Uterus (tissue), 2 donors: ENCODE measurements at regions not wholly inside any gene's neighbourhood (a gene's known extent, or its start where the extent isn't known, plus 50 kb on each side); places are given as distances from the start of the nearest gene placed in this dataset.
"Not testable (repeated sequence)": the region's sequence is repeated elsewhere in the genome, so short reads cannot be mapped to it uniquely, and the experiment has no call there.

Experiments used
- POLR2A ChIP-seq, 2 donors: fragments of 450-650 bp; IDR thresholded peaks; one replicate each; pipeline ENCODE4 v1.6.1; 2016; ENCODE audit warnings: antibody characterized with exemption in 2 of 2, mild to moderate bottlenecking in 1 of 2, moderate library complexity in 1 of 2
- TF ChIP-seq, protein P1 (sequence below), 4 experiments: fragments of 200-600 bp in 2 of 4; fragments of 450-650 bp in 2 of 4; sonication (generic) in 2 of 4; IDR thresholded peaks; one replicate each; pipeline ENCODE4 v1.5.1; 2016 to 2019; ENCODE audit warnings: antibody characterized with exemption in 4 of 4, mild to moderate bottlenecking in 2 of 4, moderate library complexity in 1 of 4

DNA sequence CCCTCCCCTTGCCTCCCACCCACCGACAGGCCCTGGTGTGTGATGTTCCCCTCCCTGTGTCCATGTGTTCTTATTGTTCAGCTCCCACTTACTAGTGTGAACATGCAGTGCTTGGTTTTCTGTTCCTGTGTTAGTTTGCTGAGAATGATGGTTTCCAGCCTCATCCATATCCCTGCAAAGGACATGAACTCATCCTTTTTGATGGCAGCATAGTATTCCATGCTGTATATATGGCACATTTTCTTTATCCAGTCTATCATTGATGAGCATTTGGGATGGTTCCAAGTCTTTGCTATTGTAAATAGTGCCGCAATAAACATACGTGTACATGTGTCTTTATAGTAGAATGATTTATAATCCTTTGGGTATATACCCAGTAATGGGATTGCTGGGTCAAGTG is 538.1 kb upstream of the ZNF804A start:
- TF ChIP-seq, protein P1, sequence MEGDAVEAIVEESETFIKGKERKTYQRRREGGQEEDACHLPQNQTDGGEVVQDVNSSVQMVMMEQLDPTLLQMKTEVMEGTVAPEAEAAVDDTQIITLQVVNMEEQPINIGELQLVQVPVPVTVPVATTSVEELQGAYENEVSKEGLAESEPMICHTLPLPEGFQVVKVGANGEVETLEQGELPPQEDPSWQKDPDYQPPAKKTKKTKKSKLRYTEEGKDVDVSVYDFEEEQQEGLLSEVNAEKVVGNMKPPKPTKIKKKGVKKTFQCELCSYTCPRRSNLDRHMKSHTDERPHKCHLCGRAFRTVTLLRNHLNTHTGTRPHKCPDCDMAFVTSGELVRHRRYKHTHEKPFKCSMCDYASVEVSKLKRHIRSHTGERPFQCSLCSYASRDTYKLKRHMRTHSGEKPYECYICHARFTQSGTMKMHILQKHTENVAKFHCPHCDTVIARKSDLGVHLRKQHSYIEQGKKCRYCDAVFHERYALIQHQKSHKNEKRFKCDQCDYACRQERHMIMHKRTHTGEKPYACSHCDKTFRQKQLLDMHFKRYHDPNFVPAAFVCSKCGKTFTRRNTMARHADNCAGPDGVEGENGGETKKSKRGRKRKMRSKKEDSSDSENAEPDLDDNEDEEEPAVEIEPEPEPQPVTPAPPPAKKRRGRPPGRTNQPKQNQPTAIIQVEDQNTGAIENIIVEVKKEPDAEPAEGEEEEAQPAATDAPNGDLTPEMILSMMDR (IDR thresholded peaks at IDR 0.05) = not testable (repeated sequence)
- not testable (repeated sequence) for TF ChIP-seq POLR2A (IDR thresholded peaks at IDR 0.05)
